ENCODE measurements at regions not wholly inside any gene's neighbourhood (a gene's known extent, or its start where the extent isn't known, plus 50 kb on each side); places are given as distances from the start of the nearest gene placed in this dataset.

GRCh38 chr16:59878999-59879398, 1144.9 kb upstream of the GOT2 start:
- no peak for TF ChIP-seq ADNP (tag; IDR thresholded peaks at IDR 0.05)
- TF ChIP-seq NCOA2 (IDR thresholded peaks at IDR 0.05; ENCODE audit: partially characterized antibody in 2 of 2) = no peak
- TF ChIP-seq, protein P1, sequence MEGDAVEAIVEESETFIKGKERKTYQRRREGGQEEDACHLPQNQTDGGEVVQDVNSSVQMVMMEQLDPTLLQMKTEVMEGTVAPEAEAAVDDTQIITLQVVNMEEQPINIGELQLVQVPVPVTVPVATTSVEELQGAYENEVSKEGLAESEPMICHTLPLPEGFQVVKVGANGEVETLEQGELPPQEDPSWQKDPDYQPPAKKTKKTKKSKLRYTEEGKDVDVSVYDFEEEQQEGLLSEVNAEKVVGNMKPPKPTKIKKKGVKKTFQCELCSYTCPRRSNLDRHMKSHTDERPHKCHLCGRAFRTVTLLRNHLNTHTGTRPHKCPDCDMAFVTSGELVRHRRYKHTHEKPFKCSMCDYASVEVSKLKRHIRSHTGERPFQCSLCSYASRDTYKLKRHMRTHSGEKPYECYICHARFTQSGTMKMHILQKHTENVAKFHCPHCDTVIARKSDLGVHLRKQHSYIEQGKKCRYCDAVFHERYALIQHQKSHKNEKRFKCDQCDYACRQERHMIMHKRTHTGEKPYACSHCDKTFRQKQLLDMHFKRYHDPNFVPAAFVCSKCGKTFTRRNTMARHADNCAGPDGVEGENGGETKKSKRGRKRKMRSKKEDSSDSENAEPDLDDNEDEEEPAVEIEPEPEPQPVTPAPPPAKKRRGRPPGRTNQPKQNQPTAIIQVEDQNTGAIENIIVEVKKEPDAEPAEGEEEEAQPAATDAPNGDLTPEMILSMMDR (IDR thresholded peaks at IDR 0.05 in 2 of 3, conservative IDR thresholded peaks at IDR 0.05 in 1 of 3; ENCODE audit: insufficient read depth in 2 of 3, low read depth in 1 of 3, low read length in 3 of 3) = no peak
- no peak for TF ChIP-seq LARP7 (IDR thresholded peaks at IDR 0.05)
